Epithelial cell of esophagus (primary cell): ENCODE measurements at regions not wholly inside any gene's neighbourhood (a gene's known extent, or its start where the extent isn't known, plus 50 kb on each side); places are given as distances from the start of the nearest gene placed in this dataset.

ENCODE experiments used
- DNase-seq: peaks from one replicate; pipeline ENCODE4 v3.0.0; 2010; ENCODE audit warnings: low read depth
- H3K4me3 ChIP-seq: 2 replicates; pipeline ENCODE4 v1.5.1; 2011; ENCODE audit warnings: mild to moderate bottlenecking, low read length, control low read depth
- CTCF ChIP-seq: IDR thresholded peaks from 2 replicates; pipeline ENCODE4 v1.5.1; 2011; ENCODE audit warnings: low read depth, mild to moderate bottlenecking, low read length, control low read depth, inconsistent platforms; ENCODE audit not compliant: insufficient read depth; ENCODE audit errors: missing control alignments

DNA sequence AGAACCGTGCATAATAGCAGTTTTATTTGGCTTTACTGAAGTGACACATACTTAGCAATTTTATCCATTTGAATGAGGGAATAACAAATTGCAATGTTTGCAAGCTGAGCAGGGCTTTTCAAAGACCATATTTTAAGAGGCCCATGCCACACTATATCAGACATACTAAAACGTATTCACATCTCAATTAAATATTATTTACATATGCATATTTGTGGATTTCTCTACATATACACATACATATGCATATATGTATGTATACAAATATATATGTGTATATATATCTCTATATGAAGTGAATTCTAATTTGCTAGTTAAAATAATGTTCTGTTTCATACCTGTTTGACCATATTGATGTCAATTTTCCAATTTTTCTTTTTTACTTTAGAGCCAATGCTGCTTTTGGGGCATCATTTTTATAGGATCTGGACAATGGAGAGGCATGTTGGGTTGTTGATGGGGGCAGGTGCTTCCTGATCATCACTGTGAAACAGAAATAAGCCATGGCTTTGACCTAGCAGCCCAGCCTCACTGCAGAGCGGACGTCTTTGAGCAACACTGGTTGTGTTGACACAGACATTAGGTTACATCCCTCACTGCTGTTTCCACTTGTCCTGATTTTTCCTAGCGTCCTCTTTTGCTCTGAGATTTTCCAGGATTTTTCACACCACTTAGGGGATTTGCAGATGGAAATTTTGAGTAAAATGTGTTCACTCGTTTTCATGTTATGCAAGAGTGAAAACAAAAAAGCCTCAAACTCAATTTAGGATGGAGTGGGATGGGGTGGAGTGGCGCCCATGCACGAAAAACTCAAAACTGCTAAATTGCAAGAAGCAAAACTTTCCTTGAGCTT, 56.9 kb downstream of the RDH14 start:
- H3K4me3 ChIP-seq, result no peak overlapping the region
- TF ChIP-seq CTCF, result no peak
- no peak for DNase-seq

GRCh38 chr2:18502142-18502541, 58.3 kb downstream of the RDH14 start:
- no peak overlapping the region for H3K4me3 ChIP-seq
- TF ChIP-seq CTCF, result no peak

DNA sequence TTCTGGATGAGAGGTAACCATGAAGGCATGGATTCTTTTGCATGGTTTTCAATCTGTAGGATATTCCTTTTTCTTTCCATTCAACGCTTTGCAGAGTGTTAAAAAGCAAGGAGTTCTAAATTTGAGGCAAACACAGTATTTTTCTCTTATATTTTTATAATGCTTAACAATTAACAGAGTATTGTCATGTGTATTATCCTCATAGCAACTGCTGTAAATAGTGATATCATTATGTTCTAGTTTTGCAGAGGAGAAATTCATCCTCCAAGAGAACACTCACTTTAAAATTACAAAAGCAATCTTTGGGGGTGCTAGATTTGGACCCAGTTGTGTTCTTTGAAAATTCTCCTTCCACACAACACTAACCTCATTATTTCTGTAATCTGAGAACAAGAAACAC, 58.7 kb downstream of the RDH14 start:
- H3K4me3 ChIP-seq, result no peak overlapping the region
- no peak for TF ChIP-seq CTCF
- no peak for DNase-seq

More at GRCh38 chr2:18502142-18502541, 58.3 kb downstream of the RDH14 start:
- no peak for DNase-seq

DNA sequence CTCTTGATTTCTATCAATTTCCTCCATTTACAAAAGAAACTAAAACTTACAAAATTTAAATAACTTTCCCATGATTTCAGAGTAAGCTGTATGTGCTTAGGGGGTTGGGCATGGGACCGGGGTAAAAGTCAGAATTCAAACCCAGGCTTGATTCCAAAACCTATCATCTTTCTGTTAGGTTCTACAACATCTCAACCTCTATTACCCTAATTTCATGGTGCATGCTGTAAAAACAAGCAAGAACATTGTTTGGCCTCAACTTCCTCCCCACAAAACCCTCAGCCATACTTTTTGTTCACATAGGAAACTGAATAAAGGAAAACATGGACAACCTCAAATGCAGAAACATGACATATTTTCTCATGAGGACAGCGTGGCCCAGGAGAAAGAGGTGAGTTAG, 59.3 kb downstream of the RDH14 start:
- no peak for TF ChIP-seq CTCF

DNA sequence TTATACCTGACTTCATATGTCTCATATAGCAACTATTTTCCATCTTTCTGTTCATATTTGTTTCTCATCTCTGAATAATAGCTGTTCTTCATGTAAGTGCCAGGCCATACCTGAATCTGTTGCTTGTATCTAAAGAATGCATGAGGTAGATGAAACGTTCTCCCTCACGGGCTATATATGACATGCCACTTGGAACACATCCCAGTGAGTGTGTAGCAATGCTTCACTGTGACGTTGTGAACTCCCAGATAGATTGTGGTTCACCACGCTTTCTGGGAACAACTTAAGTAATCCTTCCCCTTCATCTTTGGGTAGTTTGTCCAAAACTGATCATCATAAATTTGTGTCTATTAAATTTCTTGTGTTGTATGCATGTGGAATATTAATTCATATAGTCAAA, 60.1 kb downstream of the RDH14 start:
- DNase-seq, result peak; percentile 83
- TF ChIP-seq CTCF, result no peak
- no peak overlapping the region for H3K4me3 ChIP-seq

More for the DNA sequence above, 59.3 kb downstream of the RDH14 start:
- H3K4me3 ChIP-seq, result no peak overlapping the region
- no peak for DNase-seq

DNA sequence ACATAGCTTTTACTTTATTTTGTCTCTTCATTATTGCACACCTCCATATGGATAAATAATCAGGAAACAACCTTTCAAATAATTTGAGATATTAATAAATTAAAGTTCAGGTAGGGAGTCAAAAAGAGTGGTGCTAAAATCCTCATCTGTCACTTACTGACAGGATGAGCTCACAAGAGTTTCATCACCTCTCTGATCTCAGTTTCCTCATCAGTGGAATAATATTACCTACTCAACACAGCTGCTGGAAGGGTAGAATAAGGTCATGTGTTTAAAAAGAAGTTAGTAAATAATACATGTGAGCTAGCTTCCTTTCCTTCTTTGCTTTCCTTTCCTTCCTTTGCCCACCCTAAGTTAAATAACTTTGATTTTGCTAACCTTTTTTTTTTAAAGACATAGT, 61.9 kb downstream of the RDH14 start:
- TF ChIP-seq CTCF, result no peak
- peak; percentile 51 for DNase-seq
- H3K4me3 ChIP-seq, result no peak overlapping the region

- no peak for DNase-seq
- TF ChIP-seq CTCF, result no peak
- H3K4me3 ChIP-seq, result no peak overlapping the region
Observed at GRCh38 chr2:18496516-18496915, 63.9 kb downstream of the RDH14 start.
